GM21619 (cell line): ENCODE measurements at regions not wholly inside any gene's neighbourhood (a gene's known extent, or its start where the extent isn't known, plus 50 kb on each side); places are given as distances from the start of the nearest gene placed in this dataset.
A peak's percentile ranks its signal among the peaks of the same experiment; 100 is the strongest.
"Not testable (repeated sequence)": the region's sequence is repeated elsewhere in the genome, so short reads cannot be mapped to it uniquely, and the experiment has no call there.

Experiments
- ATAC-seq: cut with Tn5 transposase; IDR thresholded peaks from one replicate; pipeline ENCODE4 v1.9.1; 2021; ENCODE audit not compliant: unreplicated experiment

DNA sequence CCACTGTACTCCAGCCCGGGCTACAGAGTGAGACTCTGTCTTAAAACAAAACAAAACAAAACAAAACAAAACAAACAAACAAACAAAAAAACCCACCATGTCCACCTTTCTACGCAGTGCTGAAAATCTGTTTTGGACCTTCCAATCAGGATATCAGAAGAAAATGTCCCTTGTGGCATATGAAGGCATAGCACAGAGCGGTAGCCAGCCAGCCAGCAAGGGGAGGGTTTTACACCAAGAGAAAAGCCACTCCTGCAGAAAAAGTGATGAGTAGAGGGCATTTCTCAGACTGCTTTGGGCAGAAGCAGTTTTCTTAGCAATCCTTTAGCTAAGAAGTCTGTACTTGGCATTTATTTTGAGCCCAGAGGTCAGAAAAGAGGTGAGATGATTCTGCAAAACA, 612.2 kb downstream of the TYW1 start:
- ATAC-seq = no peak

DNA sequence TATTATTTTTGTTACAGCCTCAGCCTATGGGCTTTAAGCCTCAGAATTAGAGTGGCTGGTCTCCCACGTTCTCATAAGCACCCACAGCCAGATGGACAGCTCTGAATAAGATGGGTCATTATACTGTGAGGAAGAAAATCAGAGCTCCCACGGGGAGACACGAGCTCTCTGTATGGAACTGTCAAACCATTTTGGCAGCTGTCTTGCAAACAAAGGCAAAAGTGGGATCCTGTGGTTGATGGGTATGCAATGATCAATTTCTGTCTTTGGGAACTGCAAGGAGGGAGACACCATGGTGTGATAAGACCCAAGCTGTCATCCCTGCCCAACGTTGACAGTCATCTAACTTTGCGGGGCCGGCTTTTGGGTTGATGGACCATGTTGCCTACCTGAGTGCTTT, 614.3 kb downstream of the TYW1 start:
- ATAC-seq = no peak

DNA sequence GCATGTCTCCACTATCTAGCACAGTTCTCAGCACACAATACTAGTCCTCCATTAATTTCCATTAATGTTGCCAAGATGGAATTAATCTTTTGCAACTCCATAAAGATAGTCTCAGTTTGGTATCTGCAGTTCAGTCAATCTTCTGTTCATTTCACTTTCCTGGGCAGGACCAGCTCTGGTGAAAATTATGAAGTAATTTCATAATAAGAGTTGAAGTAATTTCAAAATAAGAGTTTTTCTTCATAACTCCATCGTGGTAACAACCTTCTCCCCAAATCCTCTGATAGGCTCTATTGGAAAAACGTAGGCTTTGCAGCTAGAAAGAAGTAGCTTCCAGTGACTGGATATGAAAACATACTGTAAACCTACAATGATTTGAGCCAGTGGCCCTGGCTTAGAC, 618.2 kb downstream of the TYW1 start:
- ATAC-seq = no peak

DNA sequence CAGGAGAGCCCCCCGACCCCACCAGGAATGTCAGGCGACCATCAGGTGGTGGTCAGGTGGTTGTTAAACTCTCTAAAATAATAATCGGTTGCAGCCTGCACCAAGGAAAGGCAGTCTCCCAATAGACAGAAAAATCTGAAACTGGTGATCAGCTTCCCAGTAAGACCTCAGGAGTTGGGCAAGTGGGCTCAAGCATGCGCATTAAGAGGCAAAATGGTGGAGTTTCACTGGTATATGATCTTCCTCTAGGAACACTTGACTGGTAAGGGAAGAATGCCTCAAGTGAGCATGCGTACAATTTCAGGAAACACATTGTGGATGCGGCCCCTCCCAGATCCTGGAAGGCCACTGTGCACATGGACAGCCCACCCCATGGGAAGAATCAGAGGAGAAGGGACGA, 619.9 kb downstream of the TYW1 start:
- no peak for ATAC-seq

DNA sequence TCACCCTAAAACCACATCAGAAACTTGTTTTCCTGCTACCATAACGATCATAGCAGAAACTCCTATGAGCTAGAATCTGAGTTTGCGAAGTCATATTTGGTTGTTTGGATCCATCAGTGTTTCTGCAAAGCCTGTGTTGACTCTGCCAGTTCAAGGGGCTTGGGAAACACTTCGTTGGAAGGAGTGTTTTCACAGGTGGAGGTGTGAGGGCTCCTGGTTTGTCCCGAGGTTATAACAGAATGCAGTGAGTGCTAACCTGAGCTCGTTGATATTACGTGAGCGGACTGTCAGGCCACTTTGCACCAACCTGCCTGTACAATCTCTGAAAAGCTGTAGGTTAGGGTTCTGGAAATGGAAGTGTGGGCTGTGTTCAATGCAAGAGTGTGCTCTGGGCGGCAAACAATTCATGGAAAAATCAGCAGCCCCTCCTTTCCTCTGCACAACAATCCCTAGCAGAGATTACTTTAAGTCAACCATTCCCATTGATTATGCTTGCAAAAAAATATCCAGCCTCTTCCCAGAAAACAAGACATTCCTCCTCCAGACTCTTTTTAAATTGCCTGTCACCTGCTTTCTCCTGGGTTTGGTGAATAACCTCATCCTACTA, 622.0 kb downstream of the TYW1 start:
- no peak for ATAC-seq

DNA sequence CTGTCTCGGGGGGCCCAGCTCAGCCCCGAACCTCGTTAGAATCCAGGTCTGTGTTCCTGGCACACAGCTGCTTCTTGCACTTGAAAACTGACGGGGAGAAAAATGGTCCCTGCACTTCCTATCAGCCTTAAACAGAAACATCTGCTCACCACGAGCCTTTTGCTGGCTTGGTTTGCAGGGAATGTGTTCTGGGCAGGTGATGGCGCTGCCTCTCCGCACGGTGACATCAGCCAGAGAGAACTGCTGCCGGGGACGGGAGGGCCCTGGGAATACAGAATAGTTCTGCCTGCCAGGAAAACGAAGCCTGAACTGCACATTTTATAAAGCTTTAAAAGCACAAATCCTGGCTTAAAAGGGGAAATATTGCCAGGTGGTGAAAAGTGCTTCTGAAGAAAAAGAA, 622.5 kb downstream of the TYW1 start:
- no peak for ATAC-seq

DNA sequence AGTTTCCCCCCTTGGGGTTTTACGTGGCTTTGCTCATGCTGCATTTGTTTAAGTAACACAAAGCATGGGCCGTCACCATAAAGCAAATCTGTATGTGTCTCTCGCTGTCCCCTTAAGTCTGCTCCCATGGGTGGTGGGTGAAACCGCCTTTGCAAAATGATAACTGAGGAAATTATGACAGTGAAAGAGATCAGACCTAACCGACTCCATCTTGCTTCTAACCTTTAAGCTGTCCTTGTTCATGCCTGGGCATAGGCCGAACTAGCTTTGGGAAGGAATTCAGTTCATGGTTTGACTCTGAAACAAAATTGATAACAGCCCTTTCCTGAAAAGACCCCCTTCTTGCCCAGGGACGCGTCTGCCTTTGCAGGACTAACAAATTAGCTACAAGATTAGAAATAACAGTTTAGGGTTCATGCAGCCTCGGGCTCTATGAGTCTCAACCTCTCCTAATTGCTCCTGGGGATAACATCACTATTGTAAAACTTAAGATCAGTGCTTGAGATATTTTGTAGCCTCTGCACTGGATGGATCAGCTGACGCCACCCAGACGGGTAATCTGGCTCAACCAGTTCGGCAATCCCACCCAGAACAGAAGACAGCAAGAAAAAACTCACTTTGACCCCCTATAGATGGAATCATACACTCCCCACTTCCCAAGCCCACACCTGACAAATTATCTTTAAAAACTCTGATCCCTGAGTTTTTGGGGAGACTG, 623.7 kb downstream of the TYW1 start:
- no peak for ATAC-seq

DNA sequence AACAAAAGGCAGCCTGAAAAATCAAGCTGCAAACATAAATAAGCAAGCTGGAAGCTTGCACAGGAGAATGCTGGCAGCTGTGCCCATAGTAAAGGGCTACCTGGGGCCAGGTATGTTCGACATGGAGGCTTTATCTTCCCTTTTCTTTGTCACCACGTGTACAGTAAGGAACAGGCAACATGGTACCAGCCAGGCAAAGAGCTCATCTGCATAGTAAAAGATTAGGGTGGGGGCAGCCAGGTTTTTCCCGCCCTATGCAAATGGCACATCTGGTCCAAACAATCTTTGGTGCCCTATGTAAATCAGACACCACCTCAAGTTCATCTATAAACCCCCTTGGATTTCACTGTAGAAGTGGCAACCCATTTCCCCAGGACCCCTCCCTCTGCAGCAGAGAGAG, 625.1 kb downstream of the TYW1 start:
- no peak for ATAC-seq

DNA sequence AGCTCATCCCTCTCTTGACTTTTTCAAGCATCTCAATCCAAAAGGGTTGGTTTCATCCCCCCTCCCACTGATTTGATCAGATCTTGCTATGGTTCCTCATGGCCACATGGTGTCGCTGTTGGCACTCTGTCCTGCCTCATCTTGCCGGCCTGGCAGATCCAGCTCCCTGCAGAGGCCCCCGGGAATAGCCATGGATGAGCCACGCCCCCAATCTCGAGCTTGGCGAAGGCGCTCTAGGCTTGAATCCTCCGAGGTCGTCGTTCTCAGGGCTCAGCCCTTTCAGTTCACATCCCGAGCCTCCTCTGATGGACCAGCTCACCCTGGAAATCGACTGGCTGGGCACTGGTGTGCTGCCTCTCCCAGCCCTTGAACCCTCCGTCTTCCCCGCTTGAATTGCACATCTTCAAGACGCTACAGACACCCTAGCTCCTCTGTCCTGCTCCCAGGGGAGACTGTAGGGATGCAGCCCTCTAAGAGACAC, 628.7 kb downstream of the TYW1 start:
- peak; percentile 50 for ATAC-seq

DNA sequence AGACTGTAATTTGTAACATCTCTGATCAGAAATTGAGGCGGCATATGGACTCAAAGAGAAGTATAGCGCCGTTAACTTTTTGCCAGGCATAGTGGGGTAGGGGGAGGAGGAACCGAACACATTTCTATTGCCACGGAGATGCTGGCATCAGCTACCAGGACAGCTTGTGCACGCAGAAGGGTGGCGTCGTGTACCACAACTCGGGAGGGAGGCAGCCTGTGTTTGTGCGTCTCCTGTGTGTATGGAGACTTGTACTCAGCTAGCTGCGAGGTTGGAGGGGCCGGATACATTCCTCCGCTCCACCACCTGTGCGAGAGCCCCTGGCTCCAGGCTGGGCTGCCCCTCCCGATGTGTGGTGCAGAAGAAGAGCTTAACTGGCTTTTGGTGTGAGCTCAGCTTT, 634.8 kb downstream of the TYW1 start:
- ATAC-seq = no peak

DNA sequence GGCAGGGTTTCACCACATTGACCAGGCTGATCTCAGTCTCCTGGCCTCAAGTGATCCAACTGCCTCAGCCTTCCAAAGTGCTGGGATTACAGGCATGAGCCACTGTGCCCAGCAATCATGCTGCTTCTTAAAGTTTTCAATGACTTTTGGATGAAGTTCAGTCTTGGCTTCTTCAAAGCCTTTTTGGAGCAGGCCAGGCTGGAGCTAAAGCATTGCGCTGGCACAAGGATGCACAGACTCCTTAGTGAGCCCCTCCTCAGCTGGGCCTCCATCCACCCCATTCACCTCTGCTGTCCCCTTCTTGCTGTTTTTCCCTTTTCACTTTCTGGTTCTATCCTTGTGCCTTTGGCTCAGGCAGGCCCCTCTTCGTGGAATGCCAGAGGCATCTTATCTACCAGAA, 638.6 kb downstream of the TYW1 start:
- no peak for ATAC-seq

DNA sequence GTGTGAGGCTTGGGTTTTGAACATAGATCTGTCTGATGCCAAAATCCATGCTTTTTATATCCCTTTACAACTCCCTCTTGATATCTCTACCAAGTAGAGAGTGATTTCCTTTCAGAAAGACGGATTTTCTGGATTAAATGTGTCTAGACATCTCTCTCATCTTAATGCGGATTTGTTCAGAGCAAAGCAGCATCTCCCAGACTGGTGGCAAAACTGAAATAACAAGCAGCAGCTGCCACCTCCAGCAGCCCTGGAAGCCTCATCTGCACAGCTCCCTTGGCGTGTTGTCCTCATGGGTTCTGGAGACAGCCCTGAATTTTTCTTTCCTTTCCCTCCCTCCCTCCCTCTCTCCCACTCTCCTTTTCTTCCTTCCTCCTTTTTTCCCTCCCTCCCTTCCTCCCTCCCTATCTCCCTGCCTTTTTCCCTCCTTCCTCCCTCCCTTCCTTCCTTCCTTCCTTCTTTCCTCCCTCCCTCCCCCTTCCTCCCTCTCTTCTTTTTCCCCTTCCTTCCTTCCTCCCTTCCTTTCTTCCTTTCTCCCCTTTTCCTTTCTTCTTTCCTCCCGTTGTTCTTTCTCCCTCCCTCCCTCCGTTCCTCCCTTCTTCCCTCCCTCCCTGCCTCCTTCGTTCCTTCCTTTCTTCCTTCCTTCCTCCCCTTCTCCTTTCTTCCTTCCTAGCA, 639.9 kb downstream of the TYW1 start:
- no peak for ATAC-seq

DNA sequence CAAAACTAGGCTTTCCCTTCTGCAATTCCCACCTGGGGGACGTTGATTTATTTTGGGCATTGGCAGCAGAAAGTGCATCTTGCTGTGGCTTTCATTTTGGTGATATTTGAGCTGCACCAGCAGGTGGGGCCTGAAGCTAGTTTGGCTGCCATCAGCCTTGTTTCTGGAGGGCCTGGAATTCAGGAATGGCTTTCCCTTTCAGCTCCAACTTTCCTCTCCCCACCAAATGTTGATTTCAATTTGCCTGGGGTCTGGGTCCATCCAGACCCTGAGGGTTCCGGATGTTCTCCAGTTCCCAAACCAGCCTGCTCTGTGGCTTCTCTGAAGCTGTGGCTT, 640.4 kb downstream of the TYW1 start:
- ATAC-seq = no peak

DNA sequence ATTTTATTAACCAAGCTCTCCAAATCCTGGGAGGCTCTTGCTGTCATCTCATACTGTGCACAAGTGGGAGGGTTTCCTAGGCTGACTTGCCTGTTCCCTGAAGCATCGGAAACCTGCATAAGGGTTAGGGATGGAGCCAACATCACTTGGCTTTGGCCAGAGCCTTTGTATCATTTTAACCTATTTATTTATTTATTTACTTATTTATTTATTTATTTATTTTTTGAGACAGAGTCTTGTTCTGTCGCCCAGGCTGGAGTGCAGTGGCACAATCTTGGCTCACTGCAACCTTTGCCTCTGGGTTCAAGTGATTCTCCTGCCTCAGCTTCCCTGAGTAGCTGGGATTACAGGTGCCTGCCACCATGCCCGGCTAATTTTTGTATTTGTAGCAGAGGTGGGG, 645.9 kb downstream of the TYW1 start:
- not testable (repeated sequence) for ATAC-seq

DNA sequence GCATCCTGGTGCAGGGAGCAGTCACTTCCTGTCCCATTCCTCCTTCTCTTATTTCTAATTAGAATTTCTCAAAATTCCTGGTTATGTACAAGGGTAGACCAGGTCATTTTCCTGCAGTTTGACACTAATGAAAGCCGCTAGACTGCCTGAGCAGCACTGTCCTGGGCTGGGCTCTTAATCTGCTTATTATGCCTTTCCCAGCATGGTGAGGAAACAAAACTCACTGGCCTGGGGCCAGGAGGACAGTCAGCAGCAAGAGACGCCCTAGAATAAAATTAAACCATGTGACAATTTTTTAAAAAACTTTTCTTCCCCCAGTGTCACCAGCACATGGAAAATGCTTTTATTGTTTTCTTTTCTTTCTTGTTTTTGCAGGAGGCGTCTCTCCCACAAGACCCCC, 647.5 kb downstream of the TYW1 start:
- ATAC-seq = no peak

DNA sequence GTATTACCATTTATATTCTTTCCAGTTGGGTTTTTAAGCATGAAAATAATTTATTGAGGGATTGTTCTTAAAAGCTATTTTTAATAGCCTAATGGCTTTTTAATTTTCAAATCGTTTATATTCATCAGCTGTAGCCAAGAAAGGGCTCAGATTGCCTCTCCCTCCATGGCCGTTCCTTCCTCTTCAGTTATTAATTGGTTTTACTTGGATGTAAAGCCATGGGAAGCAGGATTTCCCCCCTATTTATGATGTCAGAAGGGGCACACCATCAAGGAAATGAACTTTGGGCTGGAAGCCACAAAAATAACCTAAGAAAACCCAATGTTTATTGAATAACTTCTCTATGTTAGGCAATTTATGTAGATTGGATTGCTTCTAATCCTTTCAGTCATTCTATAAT, 656.3 kb downstream of the TYW1 start:
- ATAC-seq = no peak

DNA sequence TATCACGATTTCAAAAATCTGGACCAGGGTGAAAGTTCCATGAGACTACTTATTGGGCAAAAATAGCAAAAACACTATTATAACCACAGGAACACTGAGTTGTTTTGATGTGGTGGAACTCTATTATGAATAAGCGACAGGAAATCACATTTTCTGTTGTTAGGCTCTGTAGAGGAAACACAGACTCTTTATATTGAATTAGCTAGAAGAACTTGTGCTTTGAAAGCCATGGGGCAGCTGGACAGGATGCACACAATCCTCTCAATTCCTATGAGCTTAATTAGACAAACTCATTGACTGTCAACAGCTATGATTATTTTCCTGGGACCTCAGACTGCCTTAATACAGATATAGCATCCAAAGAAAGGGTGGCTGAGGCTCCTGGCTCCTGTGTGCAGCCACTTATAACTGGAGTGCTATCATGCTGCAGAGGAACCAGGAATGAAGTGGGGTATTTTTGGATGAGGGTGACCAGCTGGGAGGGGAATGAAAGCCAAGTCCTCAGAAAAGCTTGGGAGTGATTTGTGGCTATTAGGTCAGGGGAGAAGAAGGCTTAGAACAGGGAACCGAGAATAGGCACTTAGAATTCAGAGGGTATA, 657.3 kb downstream of the TYW1 start:
- ATAC-seq = no peak

DNA sequence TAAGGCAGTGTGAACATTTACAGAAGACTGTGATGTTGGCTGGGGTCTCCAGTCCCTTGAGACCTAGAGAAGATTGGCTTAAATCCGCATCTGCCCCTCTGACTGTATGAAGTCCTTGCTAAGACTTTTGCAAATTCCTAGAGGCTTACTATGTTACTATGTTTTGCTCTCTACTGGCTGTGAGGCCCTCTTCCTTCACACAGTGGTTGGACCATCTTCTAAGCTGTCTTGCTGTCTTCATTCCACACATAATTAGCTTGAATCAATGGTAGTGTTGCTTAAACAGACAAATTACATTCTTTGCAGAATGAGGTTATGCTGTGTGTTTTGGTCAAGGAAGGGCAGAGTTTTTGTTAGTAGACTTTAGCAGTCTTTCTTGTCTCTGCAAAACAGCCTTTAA, 658.0 kb downstream of the TYW1 start:
- ATAC-seq = no peak

DNA sequence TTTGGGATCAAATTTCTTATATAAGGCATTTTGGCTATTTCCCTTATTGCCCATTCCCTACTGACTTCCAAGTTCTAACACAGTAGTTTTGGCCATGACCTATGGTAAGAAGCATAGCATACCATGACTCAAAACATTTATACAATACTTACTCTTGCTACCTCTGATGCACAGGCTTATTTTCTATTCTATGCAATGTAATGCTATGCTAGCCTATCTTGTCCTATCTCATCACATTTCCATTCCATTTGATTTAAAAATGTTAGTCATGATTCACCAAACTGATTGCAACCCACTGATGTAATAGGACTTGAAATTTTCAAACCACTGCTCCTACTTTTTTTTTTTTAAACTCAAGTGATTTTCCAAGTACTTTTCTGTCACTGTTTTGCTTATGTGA, 658.5 kb downstream of the TYW1 start:
- ATAC-seq = no peak

DNA sequence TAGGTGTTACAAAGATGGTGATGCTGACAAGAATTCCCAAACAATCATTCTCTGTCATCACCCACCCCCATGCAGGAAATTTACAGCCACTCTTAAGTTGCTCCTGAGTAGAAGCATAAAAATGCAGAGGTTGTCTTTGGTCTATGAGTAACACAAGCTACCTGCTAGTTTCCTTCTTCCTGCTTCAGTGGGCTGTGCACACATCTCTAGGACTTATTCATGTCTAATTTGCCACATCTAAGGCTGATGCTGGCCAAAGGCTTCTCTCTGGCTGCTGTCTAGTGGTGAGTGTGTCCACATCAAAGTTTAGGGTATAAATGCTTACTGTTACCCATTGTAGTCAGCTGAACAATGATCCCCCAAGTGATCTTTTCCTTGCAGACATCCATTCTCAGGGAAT, 662.5 kb downstream of the TYW1 start:
- ATAC-seq = no peak

DNA sequence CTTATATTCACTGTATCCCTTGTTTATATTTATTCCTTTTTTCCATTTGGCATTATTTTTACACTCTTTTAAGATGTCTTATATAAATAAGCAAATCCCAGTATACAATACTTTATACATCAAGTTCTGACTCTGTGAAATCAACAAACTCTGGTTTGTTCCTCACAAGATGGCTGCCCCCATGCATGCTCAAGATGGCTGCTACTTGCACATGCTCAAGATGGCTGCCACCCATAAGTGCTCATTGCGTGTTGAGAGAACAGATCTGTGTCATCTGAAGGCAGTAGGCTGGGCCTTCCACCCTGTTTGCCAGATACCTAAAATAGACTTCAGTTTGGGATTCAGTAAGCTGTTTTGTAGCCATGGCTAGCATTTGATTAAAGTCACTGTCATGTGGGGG, 666.2 kb downstream of the TYW1 start:
- no peak for ATAC-seq

DNA sequence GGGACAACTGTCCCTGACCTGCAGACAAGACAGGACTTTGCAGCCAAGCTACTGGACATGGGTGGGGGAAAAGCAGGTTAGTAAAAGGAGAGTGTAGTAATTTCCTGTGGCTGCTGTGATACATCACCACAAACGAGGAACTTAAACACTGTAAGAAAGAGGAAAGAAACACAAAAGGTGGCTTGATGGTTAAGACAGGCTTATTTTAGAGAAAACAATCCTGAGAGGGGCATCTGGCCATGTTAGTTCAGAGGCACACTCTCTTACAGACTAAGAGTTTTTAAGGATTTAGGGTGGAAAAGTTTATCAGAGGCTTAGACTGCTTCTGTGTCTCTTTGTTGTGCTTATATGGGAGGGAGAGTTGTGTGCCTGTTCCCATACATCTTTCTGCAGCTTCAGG, 667.0 kb downstream of the TYW1 start:
- no peak for ATAC-seq
